Neural progenitor cell (in vitro differentiated cells): ENCODE measurements at regions not wholly inside any gene's neighbourhood (a gene's known extent, or its start where the extent isn't known, plus 50 kb on each side); places are given as distances from the start of the nearest gene placed in this dataset.

ENCODE experiments used
- EZH2 ChIP-seq: fragments of 200-600 bp; sonication (generic); IDR thresholded peaks from 2 replicates; pipeline ENCODE4 v1.6.1; 2017; ENCODE audit warnings: antibody characterized with exemption, mild to moderate bottlenecking, moderate library complexity
- EZH2phosphoT487 ChIP-seq: fragments of 200-600 bp; sonication (generic); IDR thresholded peaks from 2 replicates; pipeline ENCODE4 v1.6.1; 2017; ENCODE audit warnings: antibody characterized with exemption
- TF ChIP-seq, protein P1 (sequence below): fragments of 200-600 bp; sonication (generic); IDR thresholded peaks from 2 replicates; pipeline ENCODE4 v1.5.1; 2017; ENCODE audit warnings: antibody characterized with exemption, mild to moderate bottlenecking

GRCh38 chr15:47477341-47477740, 240.0 kb upstream of the SEMA6D start:
- TF ChIP-seq, protein P1, sequence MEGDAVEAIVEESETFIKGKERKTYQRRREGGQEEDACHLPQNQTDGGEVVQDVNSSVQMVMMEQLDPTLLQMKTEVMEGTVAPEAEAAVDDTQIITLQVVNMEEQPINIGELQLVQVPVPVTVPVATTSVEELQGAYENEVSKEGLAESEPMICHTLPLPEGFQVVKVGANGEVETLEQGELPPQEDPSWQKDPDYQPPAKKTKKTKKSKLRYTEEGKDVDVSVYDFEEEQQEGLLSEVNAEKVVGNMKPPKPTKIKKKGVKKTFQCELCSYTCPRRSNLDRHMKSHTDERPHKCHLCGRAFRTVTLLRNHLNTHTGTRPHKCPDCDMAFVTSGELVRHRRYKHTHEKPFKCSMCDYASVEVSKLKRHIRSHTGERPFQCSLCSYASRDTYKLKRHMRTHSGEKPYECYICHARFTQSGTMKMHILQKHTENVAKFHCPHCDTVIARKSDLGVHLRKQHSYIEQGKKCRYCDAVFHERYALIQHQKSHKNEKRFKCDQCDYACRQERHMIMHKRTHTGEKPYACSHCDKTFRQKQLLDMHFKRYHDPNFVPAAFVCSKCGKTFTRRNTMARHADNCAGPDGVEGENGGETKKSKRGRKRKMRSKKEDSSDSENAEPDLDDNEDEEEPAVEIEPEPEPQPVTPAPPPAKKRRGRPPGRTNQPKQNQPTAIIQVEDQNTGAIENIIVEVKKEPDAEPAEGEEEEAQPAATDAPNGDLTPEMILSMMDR: no peak
- TF ChIP-seq EZH2phosphoT487 (no peak), EZH2 (no peak)
